Activated CD8-positive, alpha-beta T cell treated with anti-CD3 and anti-CD28 coated beads for 36 hours (primary cell): ENCODE measurements at regions not wholly inside any gene's neighbourhood (a gene's known extent, or its start where the extent isn't known, plus 50 kb on each side); places are given as distances from the start of the nearest gene placed in this dataset.

Experiments used
- ATAC-seq: fragments of 200-7000 bp; cut with Tn5 transposase; one replicate; pipeline ENCODE4 v1.10.0; 2021; ENCODE audit warnings: mild to moderate bottlenecking, moderate library complexity
- CTCF ChIA-PET: fragments of 350-600 bp; sonication (Branson Sonifier 250); formaldehyde crosslinking; loops from one replicate; lab custom pipeline; 2021; ENCODE audit warnings: antibody characterized with exemption; lab: Charles Lee
- POLR2A ChIA-PET: fragments of 350-600 bp; sonication (Branson Sonifier 250); formaldehyde crosslinking; loops from one replicate; lab custom pipeline; 2021; ENCODE audit warnings: antibody characterized with exemption; lab: Charles Lee
- DNase-seq: peaks from one replicate; pipeline ENCODE4 v3.0.0-alpha.2; 2020
- H3K27ac Mint-ChIP-seq: one replicate; pipeline ENCODE4 v1.8.0; 2021; ENCODE audit warnings: mild to moderate bottlenecking, mixed read lengths
- H3K27me3 Mint-ChIP-seq: one replicate; pipeline ENCODE4 v1.8.0; 2021; ENCODE audit warnings: mixed read lengths
- H3K36me3 Mint-ChIP-seq: one replicate; pipeline ENCODE4 v1.8.0; 2021; ENCODE audit warnings: low read depth, mixed read lengths
- H3K4me1 Mint-ChIP-seq: one replicate; pipeline ENCODE4 v1.8.0; 2021; ENCODE audit warnings: low read depth, mixed read lengths
- H3K4me3 Mint-ChIP-seq: one replicate; pipeline ENCODE4 v1.8.0; 2021; ENCODE audit warnings: mild to moderate bottlenecking, moderate library complexity, mixed read lengths
- H3K9me3 Mint-ChIP-seq: one replicate; pipeline ENCODE4 v1.8.0; 2021; ENCODE audit warnings: mixed read lengths
- CTCF ChIP-seq: fragments of 200-600 bp; IDR thresholded peaks from one replicate; pipeline ENCODE4 v1.8.0; 2022; ENCODE audit warnings: antibody characterized with exemption, mild to moderate bottlenecking
- intact Hi-C: fragments of 100-400 bp; cut with micrococcal nuclease; formaldehyde crosslinking; loops from one replicate; pipeline ENCODE4 v1.10.0; 2022

GRCh38 chr1:189349607-189350006 lies 1128.1 kb downstream of the BRINP3 start:
- Mint-ChIP-seq H3K9me3 (peaks cover 11% of the 10 kb centered on the region), H3K27me3 (no peaks in the 10 kb centered on the region), H3K4me1 (no peaks in the 10 kb centered on the region), H3K36me3 (no peaks in the 10 kb centered on the region), H3K4me3 (no peak overlapping the region), H3K27ac (no peak overlapping the region)
- no peak for TF ChIP-seq CTCF
- DNase-seq (no peak), ATAC-seq (no peak)
- ChIA-PET POLR2A (no interaction called here), CTCF (no interaction called here)
- intact Hi-C loops, result no loop called here

DNA sequence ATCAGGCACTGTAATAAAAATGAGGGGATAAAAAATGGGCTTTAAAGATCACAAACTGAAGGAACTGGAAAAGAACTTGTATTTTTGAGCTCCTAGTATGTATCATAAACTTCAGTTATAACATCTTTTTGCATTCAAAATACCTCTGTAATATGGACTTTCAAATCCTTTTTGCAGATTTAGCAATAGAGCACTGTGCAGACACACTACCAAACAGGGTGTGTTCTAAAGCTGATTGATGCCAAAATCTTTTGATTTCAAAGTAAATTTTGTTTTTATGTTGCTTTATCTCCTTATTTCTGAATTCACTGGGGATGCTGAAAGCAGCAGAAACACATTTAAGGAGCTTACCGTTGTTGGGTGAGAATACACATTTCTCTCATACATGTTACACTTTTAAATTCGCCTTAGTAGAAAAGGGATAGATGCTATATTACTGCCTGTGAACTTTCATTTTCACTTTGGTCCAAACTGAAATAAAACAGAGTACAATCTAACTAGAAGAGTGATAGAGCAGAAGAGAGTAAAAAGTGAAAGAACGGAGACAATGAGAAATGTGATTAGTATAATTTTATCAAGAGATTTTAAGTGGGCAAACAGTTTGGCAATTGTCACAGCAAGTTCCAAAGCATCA lies 1126.6 kb downstream of the BRINP3 start:
- Mint-ChIP-seq H3K9me3 (peaks cover 15% of the 10 kb centered on the region), H3K4me3 (no peak overlapping the region), H3K36me3 (no peaks in the 10 kb centered on the region), H3K4me1 (no peaks in the 10 kb centered on the region), H3K27me3 (no peaks in the 10 kb centered on the region), H3K27ac (no peak overlapping the region)
- POLR2A ChIA-PET, result no interaction called here
- DNase-seq, result no peak
- TF ChIP-seq CTCF, result no peak
- CTCF ChIA-PET, result no interaction called here
- ATAC-seq, result no peak
- intact Hi-C loops, result no loop called here

DNA sequence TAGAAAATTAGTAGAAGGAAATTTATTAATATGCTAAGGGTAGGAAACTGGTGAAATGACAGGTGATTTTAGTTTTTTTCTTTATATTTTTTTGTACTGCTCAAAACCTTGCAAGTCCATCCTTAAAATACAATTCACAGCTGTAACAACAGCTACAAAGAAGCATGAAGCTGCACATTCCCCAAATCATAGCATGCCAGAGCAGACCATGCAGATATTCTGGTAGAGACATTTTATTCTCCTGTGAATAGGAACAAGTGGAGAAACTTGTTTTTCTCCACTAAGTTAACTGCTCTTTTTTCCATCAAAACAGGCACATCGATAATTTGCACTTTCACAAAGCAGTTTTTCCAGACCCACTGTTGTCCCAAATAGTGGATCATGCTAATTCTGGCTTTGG lies 1125.7 kb downstream of the BRINP3 start:
- no peak overlapping the region for H3K4me3 Mint-ChIP-seq
- no peaks in the 10 kb centered on the region for H3K36me3 Mint-ChIP-seq
- H3K27me3 Mint-ChIP-seq, result no peaks in the 10 kb centered on the region
- H3K4me1 Mint-ChIP-seq, result no peaks in the 10 kb centered on the region
- intact Hi-C loops, result no loop called here
- TF ChIP-seq CTCF, result no peak
- CTCF ChIA-PET, result no interaction called here
- no peak for DNase-seq
- H3K9me3 Mint-ChIP-seq, result peaks cover 13% of the 10 kb centered on the region
- H3K27ac Mint-ChIP-seq, result no peak overlapping the region
- no peak for ATAC-seq
- POLR2A ChIA-PET, result no interaction called here

DNA sequence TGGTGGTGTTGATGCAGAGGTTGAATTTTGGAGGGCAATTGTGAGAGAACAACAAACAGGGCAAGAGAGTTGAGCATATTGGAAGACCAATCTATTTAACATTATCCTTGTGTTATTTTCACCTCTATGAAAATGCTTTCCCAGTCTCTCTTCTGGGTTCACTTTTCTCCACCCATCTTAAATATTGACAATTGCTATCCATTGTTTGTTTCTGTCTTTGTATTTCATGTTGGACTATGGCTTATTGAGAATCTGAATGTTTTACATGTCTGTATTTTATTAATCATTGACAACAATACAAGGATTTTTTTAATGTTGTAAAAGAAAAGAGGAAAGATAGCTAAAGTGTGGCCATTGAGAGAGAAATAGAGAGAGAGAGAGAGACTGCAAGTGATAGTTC lies 1121.5 kb downstream of the BRINP3 start:
- Mint-ChIP-seq H3K27ac (no peak overlapping the region), H3K27me3 (no peaks in the 10 kb centered on the region), H3K4me3 (no peak overlapping the region), H3K4me1 (no peaks in the 10 kb centered on the region), H3K9me3 (peaks cover 12% of the 10 kb centered on the region), H3K36me3 (no peaks in the 10 kb centered on the region)
- CTCF ChIA-PET, result no interaction called here
- intact Hi-C loops, result no loop called here
- ATAC-seq (no peak), DNase-seq (no peak)
- TF ChIP-seq CTCF, result no peak
- POLR2A ChIA-PET, result no interaction called here

DNA sequence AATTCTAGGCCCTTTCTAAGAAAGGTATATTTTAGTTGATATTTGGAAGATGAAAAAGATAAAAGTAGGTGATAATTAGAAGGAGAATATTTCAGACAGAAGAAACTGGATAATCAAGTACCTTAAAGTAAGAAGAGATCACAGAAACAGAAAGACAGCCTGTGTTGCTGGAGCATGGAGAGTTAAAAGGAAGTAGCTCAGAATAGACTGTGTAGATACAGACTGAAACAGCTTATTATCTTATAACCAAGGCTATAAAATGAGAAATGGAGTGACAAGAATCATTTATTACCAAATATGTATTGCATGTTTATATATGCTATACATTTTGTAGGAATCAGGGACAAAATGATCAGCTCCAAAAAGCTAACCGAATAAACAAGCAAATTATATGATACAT lies 1120.3 kb downstream of the BRINP3 start:
- no peaks in the 10 kb centered on the region for H3K4me1 Mint-ChIP-seq
- DNase-seq (no peak), ATAC-seq (no peak)
- intact Hi-C loops, result no loop called here
- ChIA-PET CTCF (no interaction called here), POLR2A (no interaction called here)
- H3K4me3 Mint-ChIP-seq, result no peak overlapping the region
- no peak for TF ChIP-seq CTCF
- no peaks in the 10 kb centered on the region for H3K36me3 Mint-ChIP-seq
- H3K9me3 Mint-ChIP-seq, result peaks cover 12% of the 10 kb centered on the region
- no peak overlapping the region for H3K27ac Mint-ChIP-seq
- no peaks in the 10 kb centered on the region for H3K27me3 Mint-ChIP-seq
